ENCODE measurements at regions not wholly inside any gene's neighbourhood (a gene's known extent, or its start where the extent isn't known, plus 50 kb on each side); places are given as distances from the start of the nearest gene placed in this dataset.
"Not testable (repeated sequence)": the region's sequence is repeated elsewhere in the genome, so short reads cannot be mapped to it uniquely, and the experiment has no call there.

DNA sequence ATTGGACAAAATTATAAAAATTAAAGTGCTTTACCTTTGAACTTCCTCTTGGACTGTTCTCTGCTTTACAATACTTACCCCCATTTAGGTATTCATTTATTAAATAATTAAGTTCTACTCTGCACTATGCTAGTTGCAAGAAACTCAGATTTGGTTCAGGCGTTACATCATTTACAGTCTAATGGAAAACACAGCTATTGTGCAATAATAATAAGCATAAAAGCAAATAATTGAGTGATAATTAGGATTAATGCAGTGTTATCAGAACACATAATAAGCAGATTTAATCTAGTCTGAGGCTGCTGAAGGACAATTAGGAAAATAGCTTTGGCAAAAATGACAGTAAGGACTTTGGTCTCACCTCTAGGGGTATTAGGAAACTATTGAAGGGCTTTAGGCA lies 493.2 kb upstream of the ADARB2 start:
- intact Hi-C loops (cut with DNase I) = no loop called here
- no peak for DNase-seq

DNA sequence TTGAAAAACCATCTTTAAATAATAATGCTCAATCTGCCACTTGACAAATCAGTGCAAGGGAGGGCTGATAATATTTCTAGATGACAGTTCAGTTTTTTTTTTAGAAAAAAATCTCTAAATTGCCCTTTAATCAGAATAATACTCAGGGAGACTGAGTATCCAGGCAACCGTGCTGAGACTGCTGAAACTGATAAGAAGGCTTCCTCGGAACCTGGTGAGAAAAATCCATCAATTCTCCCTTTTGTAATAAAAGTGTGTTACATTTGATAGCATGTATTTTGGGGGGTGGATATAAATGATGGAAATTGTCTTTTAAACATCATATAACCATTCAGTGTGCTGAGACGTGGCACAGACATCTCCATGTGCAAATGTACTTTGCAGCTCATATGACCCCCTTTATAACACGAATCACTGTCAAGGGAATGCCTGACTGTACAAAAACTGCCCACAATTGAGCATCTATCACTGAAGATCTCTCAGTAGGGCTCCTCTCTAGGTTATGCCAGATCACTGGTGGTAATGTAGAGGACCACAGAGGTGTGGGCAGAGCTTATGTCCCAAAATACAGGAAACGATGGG lies 491.1 kb upstream of the ADARB2 start:
- no peak for DNase-seq
- intact Hi-C loops (cut with DNase I) = no loop called here

DNA sequence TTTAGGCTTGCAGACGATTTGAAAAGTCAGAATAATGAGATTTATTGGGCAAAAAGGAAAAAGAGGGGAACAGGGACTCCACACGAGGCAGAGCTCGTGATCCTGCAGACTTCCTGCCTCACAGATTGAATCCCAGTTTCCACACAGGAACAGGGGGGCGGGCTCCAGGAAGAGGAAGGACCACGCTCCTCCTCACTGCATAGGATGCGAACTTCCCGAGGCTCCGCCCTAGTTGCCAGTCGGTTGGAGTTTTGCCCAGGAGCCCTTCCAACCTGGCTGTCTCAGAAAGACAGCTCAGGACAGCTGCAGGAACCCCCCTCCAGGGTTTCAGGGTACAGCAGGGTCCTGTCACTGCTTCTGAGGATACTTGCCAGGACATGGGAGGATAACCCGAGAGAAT lies 488.3 kb upstream of the ADARB2 start:
- no peak for DNase-seq
- intact Hi-C loops (cut with DNase I) = no loop called here

DNA sequence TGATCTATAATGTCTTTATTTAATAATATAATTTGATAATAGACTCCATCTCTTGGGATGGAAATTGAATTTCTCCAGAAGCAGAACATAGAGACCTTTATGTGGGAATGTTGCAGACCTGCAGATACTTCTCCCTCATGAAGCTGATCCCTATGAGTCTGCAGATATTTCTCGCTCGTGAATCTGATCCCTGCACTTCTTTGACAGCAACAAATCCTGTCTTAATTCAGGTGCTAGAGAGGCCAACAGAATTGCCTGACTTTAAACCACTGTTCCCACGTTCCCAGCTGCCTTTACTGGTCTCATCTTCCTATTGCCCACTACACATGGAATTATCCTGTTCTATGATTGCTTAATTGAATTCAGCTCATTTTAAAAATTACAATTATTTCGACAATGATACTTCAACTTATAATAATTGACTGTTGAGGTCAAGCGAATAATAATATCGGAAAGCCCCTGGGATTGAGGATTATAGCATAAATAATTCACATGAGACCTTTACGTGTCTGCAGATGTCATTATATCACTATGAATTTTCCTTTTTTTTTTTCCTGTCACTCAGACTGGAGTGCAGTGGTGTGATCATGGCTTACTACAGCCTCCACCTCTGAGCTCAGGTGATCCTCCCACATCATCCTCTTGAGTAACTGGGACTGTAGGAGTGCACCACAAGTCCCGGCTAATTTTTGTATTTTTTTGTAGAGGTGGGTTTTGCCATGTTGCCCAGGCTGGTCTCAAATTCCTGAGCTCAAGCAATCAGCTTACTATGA lies 486.4 kb upstream of the ADARB2 start:
- intact Hi-C loops (cut with DNase I) = no loop called here
- no peak for DNase-seq

DNA sequence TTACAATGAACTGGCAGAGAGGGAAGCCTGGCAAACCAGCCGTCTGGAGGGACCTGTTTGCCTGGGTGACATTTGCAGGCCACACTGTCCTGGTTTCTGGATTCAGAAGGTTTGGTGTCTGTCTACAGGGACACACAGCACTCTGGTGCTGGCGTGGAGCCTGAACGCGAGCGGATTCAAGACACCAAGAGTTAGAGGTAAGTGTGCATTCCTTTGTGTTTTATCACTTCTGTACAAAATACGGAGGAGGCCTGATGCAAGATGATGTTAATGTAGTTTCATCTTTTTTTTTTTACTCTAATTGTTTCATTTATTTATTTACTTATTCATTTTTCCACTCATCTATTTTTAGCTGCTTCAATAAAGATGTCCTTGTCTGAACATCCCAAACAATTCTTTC lies 485.3 kb upstream of the ADARB2 start:
- intact Hi-C loops (cut with DNase I) = no loop called here

DNA sequence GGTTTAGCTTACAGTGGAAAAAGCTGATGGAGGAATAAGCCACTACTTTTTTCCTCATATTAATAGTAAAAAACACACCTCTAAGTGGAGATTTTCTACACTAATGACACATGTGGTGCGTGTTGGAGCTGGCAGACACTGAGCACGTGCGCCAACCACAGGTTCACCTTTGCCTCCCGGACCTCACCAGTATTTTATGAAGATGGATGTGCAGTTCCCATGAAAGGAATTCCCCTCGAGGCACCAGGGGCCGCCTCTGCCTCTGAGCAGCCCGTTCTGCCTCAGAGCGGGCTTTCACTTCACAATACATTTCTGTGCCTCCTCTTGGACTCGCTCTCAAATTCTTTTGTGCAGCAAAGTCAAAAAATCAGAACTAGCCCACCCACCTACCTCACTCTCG lies 477.5 kb upstream of the ADARB2 start:
- no peak for DNase-seq
- intact Hi-C loops (cut with DNase I) = no loop called here

More for the DNA sequence above, 485.3 kb upstream of the ADARB2 start:
- DNase-seq = no peak

DNA sequence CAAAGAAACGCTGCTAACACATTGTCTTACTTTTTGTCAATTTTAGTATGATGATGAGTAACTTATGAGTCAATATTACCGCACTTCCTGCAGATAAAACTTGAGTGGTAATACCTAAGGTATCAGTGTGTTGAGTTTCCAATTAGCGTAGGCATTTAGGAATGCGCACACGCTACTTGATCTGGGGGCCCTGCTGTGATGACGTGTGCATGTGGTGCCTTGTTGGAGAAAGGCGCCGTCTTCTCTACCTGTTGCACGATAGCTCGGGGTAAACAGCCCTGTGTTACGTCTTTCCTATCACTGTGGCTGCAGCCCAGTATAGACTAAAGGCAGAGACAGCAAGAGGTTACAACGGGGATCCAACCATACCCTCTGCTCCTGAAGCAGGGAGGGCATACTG lies 476.8 kb upstream of the ADARB2 start:
- DNase-seq = no peak
- intact Hi-C loops (cut with DNase I) = no loop called here

DNA sequence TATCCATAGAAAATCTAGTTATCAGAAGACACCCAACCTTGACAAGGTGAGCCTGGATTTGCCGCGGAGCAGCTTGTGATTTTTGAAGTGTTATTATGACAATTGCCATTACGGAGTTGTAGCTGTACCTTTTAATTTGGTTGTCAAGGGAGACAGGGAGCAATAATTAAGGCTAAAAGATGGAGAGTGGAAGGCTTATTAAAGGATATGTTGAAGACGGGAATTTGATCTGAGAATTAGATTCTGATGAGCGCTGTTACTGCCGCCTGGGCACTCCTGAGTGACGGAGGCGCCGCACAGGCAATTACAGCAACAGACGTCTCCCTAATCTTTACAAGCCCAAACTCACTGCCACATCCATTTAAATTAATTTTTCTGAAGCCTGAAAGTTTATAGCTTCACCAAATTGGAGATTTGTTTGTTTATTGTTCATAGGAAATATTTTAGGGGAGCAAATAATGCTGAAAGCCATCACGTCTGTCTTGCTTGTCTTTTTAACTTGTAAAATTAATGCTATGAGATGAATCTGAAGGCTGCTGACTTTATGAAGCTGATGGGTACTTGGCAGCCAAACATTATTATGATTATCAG lies 475.0 kb upstream of the ADARB2 start:
- intact Hi-C loops (cut with DNase I) = no loop called here
- no peak for DNase-seq

DNA sequence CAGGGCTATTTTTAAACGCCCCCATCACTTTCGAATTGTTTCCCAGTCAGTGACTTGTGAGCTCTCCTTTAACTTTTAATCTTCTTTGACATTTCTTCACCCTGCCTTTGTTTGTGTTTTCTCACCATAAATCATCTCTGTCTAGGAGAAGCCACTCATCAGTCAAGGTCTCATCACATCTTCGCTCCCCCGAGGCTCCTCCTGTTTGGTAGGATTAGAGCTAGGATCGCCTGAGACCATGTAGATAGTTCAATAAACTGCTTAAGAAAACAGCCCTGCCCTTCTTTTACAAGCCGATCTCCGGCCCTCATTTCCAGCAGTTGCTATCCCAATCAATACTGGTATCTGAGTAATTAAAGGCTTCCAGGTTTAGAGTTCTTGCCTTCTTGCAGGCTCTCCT lies 472.8 kb upstream of the ADARB2 start:
- DNase-seq = no peak
- intact Hi-C loops (cut with DNase I) = no loop called here

DNA sequence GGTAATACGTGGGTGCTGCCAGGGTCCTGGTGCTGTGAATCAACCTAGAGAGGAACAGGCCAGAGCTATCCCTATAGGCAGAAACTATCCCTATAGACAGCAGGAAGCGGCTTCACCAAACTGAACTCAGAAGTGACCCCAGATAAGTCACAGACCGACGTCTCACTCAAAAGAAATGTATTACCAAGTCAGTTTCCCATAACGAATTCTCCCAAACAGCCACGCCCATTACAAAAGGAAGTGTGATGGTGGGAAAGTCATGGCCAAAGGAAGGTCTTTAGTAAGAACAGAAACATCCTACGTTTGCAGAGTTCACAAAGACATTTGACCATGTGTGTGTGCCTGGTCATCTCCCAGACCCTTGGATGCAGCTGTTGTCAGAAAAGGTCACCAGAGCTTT lies 470.8 kb upstream of the ADARB2 start:
- intact Hi-C loops (cut with DNase I) = no loop called here

DNA sequence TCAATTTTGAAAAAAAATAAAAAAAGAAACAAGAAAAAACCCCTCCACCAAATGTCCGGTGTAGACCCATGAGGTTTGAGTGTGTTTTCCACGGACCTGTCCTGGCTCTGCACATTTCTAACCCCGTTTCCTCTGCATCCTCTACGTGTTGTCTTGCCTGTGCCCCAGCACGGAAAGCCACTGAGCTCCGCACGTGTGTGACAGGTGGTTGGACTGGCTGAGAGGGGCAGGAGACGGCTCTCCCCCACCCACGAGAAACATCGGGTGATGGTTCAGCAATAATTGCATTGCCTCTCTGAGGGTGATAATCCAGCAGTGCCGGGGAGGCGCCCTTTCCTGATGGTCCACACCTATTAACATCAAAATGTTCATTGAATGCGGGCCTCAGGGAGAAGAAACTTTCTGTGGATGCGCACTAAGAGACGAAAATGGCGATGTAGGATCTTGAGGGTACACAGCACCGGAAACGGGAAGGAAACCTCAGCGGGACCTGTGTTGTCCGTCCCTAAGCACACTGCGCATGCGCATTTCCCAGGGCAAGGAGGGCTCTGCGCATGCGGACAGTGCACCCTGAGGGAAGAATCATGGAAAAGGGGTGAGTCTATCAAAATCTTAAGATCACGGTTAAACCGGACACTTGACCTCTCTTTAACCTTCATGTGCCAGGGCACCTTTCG lies 470.1 kb upstream of the ADARB2 start:
- intact Hi-C loops (cut with DNase I) = no loop called here

More for the DNA sequence above, 470.8 kb upstream of the ADARB2 start:
- no peak for DNase-seq

DNA sequence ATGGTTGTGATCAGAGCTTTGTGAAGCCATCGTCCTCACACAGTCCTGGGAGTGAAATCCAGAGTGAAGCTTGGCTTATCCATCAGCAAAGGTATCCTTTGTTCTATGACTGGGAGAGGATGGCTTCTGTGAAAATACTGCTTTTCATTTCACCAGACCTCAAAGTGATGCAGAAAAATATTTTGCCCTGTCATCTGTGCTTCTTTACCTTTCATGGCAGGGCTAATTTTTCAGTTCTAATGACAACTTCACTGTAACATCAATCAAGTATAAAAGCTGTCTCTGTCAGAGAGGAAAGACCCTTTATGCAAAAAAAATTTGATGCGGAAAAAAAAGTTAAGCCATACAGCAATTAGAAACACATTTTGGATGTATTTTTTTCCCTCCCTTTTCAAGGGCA lies 468.1 kb upstream of the ADARB2 start:
- DNase-seq = no peak
- intact Hi-C loops (cut with DNase I) = no loop called here

More for the DNA sequence above, 470.1 kb upstream of the ADARB2 start:
- DNase-seq = no peak

DNA sequence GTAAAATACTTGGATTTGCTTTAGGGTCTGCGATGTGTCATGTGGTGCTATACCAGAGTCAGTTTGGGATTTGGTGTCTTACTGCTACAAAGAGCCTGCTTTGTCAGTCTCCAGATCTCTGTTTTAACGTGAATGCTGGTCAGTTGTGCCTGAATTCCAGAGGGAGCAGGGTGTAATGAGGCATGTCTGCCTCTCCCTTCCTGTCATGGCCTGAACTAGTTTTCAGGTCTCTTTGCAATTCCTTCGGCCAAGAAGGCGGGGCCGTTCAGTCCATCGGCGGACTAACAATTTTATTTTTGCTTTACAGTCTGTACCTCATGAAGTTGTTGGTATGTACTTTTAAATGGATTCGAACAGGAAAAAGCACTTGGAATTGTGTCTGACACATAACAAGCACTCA lies 465.1 kb upstream of the ADARB2 start:
- intact Hi-C loops (cut with DNase I) = no loop called here
- no peak for DNase-seq

DNA sequence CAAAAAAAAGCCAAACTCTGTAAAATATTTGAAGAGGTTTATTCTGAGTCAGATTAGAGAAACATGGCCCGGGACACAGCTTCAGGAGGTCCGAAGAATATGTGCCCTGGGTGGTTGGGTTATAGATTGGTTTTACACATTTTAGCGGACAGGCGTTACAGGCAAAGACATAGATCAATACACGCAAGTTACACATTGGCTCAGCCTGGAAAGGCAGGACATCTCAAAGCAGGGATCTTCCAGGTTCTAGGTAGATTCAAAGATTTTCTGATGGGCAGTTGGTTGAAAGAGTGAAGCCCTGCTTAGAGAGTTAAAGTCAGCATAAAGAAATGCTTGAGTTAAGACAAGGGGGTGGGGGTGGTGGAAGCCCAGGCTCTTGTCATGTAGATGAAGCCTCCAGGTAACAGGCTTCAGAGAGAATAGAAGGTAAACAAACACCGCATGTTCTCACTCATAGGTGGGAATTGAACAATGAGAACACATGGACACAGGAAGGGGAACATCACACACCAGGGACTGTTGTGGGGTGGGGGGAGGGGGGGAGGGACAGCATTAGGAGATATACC lies 464.3 kb upstream of the ADARB2 start:
- no peak for DNase-seq
- intact Hi-C loops (cut with DNase I) = no loop called here

DNA sequence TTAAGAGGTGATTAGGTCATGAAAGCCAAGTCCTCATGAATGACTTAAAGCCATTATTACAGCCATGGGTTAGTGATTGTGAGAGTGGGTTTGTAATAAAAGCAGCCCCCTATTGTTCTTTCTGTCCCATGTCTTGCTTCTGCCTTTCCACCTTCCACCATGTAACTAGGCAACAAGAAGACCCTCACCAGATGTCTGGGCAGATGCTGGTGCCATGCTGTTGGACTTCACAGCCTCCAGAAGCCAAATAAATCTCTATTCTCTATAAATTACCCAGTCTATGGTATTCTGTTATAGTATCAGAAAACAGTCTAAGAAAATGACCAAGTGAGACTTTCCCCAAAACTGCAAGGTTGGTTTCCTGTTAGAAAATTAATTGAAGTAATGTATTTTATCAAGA lies 460.3 kb upstream of the ADARB2 start:
- no peak for DNase-seq
- intact Hi-C loops (cut with DNase I) = no loop called here

DNA sequence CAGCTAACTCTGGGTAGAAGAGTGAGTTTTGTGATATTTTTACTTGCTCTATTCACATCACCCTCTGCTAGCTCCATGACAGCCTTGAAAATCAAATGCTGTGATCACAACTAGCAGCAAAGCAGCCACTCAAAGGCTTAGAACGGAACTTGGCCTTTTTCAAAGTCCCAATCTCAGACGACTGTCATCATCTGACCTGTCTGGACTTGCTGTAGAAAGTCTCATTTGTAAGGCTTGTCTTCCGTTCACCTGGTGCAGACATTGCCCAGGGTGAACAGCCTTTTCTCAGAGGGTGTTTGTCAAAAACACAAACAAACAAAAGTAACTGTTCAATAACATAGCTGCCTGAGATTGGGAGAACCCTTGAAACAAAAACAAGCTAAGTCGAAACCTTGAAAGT lies 458.9 kb upstream of the ADARB2 start:
- intact Hi-C loops (cut with DNase I) = no loop called here
- DNase-seq = no peak

DNA sequence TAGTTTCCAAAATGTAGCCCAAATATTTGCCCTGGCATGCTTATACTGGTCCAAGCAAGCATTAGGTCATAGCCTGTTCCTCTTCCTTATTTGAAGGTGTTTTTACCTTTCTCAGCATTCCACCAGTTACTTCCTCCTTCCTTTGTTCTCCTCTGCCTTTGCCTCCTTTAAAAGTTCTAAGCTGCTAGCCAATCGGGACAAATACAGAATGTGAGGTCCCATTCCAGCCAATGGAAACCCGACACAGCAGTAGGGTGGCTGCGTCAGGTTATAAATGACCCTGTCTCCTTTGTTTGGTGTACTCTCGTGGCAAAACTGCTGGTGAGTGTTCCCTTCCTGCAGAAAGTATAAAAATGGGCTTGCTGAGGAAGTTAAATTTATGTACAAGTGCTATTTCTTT lies 452.0 kb upstream of the ADARB2 start:
- DNase-seq; intact Hi-C loops (cut with DNase I): not testable (repeated sequence)

DNA sequence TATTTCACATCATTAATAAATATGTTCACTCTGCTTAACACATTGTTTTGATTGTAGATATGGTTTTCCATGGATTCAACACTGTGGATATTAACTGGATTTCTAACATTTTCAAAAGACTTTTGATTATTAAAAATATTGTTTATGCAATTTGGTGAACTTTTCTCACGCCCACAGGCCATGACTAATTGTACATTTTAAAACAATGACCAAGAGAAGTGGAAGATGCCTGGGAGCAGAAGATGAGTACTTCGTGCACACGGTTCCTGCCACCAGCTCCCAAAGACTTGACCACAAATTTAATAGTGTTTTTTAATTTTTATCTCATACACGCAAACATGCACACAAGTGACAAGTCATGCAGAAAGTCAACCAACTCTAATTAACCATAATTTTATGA lies 451.0 kb upstream of the ADARB2 start:
- DNase-seq = no peak
- intact Hi-C loops (cut with DNase I) = no loop called here

DNA sequence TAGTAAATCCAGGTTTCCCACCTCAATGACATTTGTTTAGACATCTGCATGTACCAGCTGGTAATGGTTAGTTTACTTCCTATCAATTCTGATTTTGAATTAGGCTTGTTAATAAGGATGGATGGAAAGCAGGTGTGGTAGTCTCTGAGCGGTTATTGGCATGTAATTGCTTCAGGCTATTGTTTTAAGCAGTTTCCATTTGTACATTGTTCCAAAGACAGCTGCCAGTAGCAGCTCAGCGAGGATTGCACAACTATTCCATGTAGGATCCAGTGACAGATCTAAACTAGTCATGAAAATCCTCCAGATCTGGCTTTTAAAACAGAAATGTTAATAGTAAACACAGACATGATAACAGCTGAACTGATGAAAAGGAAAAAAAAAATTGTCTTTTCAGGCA lies 436.0 kb upstream of the ADARB2 start:
- DNase-seq = no peak
- intact Hi-C loops (cut with DNase I) = no loop called here

DNA sequence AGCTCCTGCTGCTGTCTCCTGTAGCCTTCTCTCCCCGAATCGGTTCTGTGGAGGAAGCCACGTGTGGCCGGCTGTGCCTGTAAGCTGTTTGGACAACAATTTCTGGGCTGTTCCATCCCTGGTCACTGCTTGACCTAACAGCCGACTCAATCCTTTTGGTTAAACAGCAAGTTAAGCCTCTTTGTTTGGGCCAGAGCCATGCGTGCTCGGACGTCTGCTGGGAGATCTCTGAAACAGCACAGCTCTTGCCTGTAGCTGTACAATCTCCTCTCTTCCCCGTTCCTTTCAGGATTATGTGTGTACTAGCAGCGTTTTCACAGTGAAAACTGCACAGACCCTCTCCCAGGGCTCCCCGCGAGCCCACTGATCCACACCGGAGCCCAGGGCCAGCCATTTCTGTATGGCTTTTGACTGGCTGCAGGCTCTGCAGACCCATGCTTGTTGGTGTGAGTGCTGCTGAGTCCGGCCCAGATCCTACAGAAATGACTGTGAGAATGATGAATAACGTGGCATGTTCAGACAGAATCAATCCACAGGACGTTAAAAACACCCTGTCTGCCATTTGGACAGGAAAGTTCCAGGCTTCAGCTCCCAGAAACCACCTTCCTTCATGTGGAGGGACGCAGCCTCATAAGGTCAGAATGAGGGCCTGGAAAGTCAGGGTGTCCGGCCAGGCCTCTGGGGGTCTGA lies 428.6 kb upstream of the ADARB2 start:
- intact Hi-C loops (cut with DNase I) = no loop called here

DNA sequence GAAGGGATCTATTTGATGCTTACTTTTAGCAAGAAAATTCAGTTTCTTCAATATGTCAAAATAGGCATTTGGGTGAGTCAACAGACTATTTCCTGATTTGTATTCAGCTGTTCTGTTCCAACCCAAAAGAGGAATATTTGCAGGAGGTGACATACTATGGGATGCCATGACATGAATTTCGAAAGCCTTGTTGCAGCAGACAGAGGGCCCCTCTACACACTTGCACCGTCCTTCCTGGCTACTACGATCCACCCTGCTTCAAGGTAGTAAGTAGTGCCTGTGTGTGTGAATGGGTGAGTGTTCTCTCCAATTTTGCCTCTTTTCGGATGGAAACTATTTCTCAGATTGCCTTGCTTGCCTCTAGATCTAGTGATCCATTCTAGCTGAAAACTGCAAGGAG lies 413.0 kb upstream of the ADARB2 start:
- DNase-seq = no peak
- intact Hi-C loops (cut with DNase I) = no loop called here

More for the DNA sequence above, 428.6 kb upstream of the ADARB2 start:
- no peak for DNase-seq
